Stomach smooth muscle (tissue), 2 donors: ENCODE measurements at regions not wholly inside any gene's neighbourhood (a gene's known extent, or its start where the extent isn't known, plus 50 kb on each side); places are given as distances from the start of the nearest gene placed in this dataset.
A peak's percentile ranks its signal among the peaks of the same experiment; 100 is the strongest.
"Not testable (repeated sequence)": the region's sequence is repeated elsewhere in the genome, so short reads cannot be mapped to it uniquely, and the experiment has no call there.

ENCODE experiments used
- H3K27ac ChIP-seq: one replicate; pipeline ENCODE4 v1.7.0; 2013; ENCODE audit warnings: mild to moderate bottlenecking, low read length, inconsistent platforms
- H3K27me3 ChIP-seq, 2 donors: one replicate each; pipeline ENCODE4 v1.7.0; 2013; ENCODE audit warnings: low read length in 2 of 2; ENCODE audit not compliant: insufficient read depth in 2 of 2, control insufficient read depth in 1 of 2
- H3K36me3 ChIP-seq, 2 donors: one replicate each; pipeline ENCODE4 v1.7.0; 2013; ENCODE audit warnings: low read length in 2 of 2; ENCODE audit not compliant: control insufficient read depth in 2 of 2, insufficient read depth in 2 of 2
- H3K4me1 ChIP-seq: one replicate; pipeline ENCODE4 v1.7.0; 2013; ENCODE audit warnings: low read length; ENCODE audit not compliant: control insufficient read depth, insufficient read depth
- H3K4me3 ChIP-seq, 2 donors: one replicate each; pipeline ENCODE4 v1.7.0; 2013; ENCODE audit warnings: low read length in 2 of 2
- H3K9ac ChIP-seq, 2 donors: one replicate each; pipeline ENCODE4 v1.7.0; 2013; ENCODE audit warnings: low read length in 2 of 2, mild to moderate bottlenecking in 1 of 2
- H3K9me3 ChIP-seq, 2 donors: one replicate each; pipeline ENCODE4 v1.7.0; 2013; ENCODE audit warnings: low read length in 2 of 2; ENCODE audit not compliant: control insufficient read depth in 2 of 2
- donor health status: healthy.
- donor health status: Pancreatic carcinoma.

DNA sequence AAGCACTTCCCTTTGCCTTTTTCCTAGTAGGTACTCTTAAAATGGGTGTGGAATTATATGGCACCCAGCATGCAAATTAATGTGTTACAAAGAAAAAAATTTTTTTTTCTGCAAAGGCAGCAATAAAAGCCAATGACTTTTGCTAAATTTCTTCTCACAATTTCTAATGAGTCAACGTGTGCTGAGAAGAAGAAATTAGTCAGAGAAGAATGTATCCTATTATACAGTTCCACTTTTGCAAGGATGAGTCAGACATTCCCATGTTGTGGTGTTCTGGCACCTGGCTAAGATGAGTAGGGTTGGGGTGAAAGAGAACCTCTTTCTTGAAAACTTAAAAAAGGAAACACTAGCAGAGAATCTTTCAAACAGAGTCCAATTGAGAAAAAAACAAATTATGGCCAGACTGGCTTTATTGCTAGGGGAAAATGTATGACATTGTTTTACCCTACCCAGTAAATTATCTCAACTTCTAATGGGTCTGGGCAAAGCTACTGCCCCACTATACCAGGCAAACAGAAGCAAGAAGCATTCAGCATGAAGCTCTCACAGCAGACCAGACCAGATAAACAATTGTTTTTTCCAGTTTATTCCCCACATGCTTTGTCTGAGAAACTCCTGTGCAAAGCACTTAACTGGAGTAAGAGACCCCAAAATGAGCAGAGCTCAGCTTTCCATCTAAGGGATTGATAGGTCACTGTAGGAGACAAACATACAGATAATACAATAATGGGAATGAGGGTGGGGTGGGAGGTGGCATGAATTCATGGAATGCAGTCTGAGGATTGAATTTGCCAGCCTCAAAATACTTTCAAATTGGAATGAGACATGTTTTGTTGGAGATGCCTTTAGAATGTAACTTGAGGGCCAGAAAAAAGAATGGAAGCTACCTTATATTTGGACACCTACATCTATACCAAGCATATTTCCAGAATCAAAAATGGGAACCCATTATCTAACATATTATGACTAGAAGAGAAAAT is 220.8 kb upstream of the RFX3 start:
- no peaks in the 10 kb centered on the region for H3K36me3 ChIP-seq
- peaks cover 0 to 3% of the 10 kb centered on the region in 2 donors for H3K9me3 ChIP-seq
- H3K4me1 ChIP-seq = no peaks in the 10 kb centered on the region
- no peak overlapping the region for H3K4me3 ChIP-seq
- H3K27ac ChIP-seq = no peak overlapping the region
- no peaks in the 10 kb centered on the region for H3K27me3 ChIP-seq
- no peak overlapping the region for H3K9ac ChIP-seq

DNA sequence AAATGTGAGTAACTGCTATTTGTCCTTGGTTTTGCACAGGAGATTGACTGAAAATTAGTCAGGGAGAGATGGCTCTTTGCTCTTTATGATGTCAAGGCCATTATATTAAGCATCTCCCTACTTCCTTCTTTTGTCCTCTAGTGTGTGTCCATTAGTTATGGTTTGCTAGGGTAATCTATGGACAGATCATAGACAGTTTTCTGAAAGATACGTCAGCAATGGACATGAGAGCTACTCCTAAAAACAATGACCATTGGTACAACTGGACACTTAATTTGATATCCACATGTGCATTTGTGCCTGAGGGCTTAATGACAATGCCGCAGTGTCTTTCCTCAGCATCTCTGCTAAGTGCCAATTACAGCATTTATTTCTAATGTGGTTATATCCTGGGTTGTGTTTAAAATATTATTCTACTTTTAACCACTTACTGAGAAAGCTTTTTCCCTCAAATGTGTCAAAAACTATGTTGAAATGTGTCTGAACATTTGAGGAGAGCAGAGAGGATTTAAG is 218.2 kb upstream of the RFX3 start:
- no peaks in the 10 kb centered on the region for H3K27me3 ChIP-seq
- H3K4me3 ChIP-seq = no peak overlapping the region
- H3K27ac ChIP-seq = no peak overlapping the region
- no peak overlapping the region for H3K9ac ChIP-seq
- H3K36me3 ChIP-seq = no peaks in the 10 kb centered on the region
- H3K9me3 ChIP-seq = peaks cover 0 to 3% of the 10 kb centered on the region in 2 donors
- no peaks in the 10 kb centered on the region for H3K4me1 ChIP-seq

DNA sequence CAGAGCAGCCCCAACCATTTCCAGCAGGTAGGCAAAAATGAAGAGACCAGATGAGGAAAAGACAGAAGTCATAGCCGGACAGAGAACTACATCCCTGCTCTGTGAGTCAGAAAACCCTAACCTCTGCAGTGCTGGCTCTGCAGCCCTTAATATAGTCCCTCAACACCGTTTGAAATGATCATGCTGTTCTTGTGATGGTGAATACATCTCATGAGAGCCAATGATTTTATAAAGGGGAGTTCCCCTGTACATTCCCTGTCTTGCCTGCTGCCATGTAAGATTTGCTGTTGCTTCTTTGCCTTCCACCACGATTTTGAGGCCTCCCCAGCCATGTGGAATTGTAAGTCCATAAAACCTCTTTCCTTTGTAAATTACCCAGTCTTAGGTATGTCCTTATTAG is 216.8 kb upstream of the RFX3 start:
- Histone ChIP-seq H3K9me3 (peaks cover 0 to 3% of the 10 kb centered on the region in 2 donors), H3K4me1 (no peaks in the 10 kb centered on the region), H3K27ac (no peak overlapping the region), H3K4me3 (no peak overlapping the region), H3K27me3 (no peaks in the 10 kb centered on the region), H3K36me3 (no peaks in the 10 kb centered on the region), H3K9ac (no peak overlapping the region)

DNA sequence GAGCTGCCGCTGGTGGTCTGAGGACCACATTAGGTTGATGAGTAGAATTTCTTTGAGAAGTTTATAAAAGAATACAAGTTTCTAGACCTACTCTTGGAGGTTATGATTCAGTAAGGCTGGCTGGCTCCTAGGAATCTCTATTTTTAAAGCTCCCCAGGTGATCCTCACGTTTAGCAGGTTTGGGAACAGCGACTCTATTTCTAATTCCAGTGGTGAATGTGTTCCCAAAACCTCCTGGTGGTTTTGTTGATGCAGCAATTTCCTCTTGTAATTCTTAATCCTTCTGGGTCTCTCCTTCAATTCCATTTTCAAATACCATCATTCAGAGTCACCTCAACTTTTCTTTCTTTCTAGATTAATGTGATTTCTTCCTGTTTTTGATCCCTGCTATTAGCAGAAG is 215.9 kb upstream of the RFX3 start:
- H3K27me3 ChIP-seq = no peaks in the 10 kb centered on the region
- H3K36me3 ChIP-seq = no peaks in the 10 kb centered on the region
- H3K9me3 ChIP-seq = peaks cover 0 to 3% of the 10 kb centered on the region in 2 donors
- H3K4me1 ChIP-seq = no peaks in the 10 kb centered on the region
- H3K4me3 ChIP-seq = no peak overlapping the region
- H3K9ac ChIP-seq = no peak overlapping the region
- H3K27ac ChIP-seq = no peak overlapping the region

DNA sequence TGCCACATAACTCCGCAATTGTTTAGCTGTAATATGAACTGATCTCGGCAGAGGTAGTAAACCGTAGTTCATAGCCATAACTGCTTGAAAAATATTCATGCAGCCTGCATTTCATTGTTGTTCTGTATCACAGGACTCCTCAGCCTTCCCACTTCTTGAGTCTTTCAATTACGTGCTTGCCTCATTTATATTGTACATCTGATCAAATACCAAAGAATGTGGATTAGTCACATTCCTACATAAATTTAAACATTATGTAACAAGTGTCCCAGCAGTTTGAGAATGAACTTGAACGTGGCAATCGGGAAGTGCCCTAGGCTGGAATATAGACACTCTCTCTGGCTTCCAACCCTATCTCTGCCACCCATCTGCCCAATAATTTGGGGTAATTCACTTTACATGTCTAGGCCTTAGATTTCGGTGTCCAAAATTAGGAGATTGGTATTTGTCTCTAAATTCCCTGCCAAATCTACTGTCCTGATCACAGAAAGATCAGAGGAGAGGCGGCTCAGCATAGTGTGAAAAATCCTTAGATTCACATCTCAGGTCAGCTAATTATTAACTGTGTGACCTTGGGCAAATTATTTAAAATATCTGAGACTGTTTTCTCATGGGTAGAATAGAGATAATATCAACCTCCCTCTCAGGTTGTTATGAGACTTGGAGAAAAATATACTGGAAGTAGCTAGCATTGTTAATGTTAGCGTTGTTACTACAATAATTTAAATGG is 215.1 kb upstream of the RFX3 start:
- Histone ChIP-seq H3K9me3 (peaks cover 0 to 3% of the 10 kb centered on the region in 2 donors), H3K4me3 (no peak overlapping the region), H3K27me3 (no peaks in the 10 kb centered on the region), H3K4me1 (no peaks in the 10 kb centered on the region), H3K27ac (no peak overlapping the region), H3K9ac (no peak overlapping the region), H3K36me3 (no peaks in the 10 kb centered on the region)

DNA sequence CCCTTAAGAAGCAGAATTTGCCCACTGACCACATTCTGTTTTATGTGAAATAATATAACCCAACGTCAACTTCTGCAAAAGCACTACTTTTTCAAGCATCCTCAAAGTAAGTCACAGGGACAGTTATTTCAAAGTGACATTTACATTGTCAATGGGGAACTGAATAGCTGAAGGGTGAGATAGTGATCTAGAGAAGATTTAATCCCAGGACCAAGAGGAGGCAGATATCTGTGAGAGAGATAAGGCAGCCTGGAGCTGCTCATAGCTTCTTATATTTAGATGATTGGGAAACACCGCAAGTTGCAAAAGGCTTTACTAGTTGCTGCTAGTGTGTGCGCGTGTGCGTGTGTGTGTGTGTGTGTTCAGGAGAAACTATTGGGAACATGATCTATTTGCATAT is 210.4 kb upstream of the RFX3 start:
- Histone ChIP-seq H3K9me3 (no peaks in the 10 kb centered on the region), H3K27me3 (no peaks in the 10 kb centered on the region), H3K4me1 (no peaks in the 10 kb centered on the region), H3K36me3 (no peaks in the 10 kb centered on the region), H3K27ac (no peak overlapping the region), H3K4me3 (no peak overlapping the region), H3K9ac (no peak overlapping the region)

DNA sequence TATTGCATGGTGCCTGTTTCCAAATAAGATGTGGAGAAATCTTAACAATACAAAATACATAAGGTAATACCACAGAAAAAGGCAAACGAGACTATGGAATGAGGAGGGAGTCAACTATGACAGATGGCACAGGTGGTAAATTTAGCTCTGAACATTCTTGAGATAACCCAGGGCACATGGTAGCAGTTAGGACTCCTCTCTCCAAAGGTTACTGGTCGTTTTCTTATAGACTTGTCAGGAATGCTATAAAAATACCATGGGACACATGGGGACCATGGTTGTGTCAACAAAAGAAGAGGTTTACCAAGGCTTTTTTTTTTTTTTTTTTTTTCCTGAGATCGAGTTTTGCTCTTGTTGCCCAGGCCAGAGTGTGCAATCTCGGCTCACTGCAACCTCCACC is 209.4 kb upstream of the RFX3 start:
- Histone ChIP-seq H3K4me1 (no peaks in the 10 kb centered on the region), H3K9me3 (no peaks in the 10 kb centered on the region), H3K9ac (no peak overlapping the region), H3K36me3 (no peaks in the 10 kb centered on the region), H3K4me3 (no peak overlapping the region), H3K27ac (no peak overlapping the region), H3K27me3 (no peaks in the 10 kb centered on the region)

DNA sequence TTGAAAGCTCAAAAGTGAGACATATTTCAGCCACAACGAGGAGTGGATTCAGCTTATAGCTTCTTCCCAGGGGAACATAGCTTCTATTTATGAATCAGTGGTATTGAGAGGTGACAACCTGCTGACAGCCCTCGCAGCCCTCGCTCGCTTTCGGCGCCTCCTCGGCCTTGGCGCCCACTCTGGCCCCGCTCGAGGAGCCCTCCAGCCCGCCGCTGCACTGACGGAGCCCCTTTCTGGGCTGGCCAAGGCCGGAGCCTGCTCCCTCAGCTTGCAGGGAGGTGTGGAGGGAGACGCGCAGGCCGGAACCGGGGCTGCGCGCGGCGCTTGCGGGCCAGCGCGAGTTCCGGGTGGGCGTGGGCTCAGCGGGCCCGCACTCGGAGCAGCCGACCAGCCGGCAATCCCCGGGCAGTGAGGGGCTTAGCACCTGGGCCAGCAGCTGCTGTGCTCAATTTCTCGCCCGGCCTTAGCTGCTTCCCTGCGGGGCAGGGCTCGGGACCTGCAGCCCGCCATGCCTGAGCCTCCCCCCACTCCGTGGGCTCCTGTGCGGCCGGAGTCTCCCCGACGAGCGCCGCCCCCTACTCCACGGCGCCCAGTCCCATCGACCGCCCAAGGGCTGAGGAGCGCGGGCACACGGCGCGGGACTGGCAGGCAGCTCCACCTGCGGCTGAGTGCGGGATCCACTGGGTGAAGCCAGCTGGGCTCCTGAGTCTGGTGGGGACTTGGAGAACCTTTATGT is 207.9 kb upstream of the RFX3 start:
- not testable (repeated sequence) for H3K9me3 ChIP-seq, H3K27ac ChIP-seq, H3K9ac ChIP-seq, H3K27me3 ChIP-seq, H3K36me3 ChIP-seq, H3K4me1 ChIP-seq, H3K4me3 ChIP-seq

DNA sequence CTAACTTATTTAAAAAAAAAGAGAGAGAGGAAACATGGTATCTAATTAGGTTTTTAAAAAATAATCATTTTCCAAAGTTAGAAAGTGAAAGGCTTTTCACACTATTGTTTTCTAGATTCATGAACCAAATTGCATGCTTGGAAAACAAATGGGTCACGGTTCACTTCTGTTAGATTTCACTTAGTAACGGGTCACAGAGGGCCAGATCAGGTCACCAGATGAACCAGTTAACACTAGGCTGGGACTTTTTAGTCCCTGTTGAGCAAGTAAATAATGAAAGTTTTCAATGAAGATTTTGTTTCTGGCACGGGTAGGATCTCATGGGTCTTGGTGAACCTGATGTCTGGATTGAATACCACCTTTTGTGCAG is 207.2 kb upstream of the RFX3 start:
- Histone ChIP-seq H3K27ac (no peak overlapping the region), H3K36me3 (no peaks in the 10 kb centered on the region), H3K27me3 (no peaks in the 10 kb centered on the region), H3K4me1 (no peaks in the 10 kb centered on the region), H3K4me3 (no peak overlapping the region), H3K9me3 (no peaks in the 10 kb centered on the region), H3K9ac (no peak overlapping the region)

DNA sequence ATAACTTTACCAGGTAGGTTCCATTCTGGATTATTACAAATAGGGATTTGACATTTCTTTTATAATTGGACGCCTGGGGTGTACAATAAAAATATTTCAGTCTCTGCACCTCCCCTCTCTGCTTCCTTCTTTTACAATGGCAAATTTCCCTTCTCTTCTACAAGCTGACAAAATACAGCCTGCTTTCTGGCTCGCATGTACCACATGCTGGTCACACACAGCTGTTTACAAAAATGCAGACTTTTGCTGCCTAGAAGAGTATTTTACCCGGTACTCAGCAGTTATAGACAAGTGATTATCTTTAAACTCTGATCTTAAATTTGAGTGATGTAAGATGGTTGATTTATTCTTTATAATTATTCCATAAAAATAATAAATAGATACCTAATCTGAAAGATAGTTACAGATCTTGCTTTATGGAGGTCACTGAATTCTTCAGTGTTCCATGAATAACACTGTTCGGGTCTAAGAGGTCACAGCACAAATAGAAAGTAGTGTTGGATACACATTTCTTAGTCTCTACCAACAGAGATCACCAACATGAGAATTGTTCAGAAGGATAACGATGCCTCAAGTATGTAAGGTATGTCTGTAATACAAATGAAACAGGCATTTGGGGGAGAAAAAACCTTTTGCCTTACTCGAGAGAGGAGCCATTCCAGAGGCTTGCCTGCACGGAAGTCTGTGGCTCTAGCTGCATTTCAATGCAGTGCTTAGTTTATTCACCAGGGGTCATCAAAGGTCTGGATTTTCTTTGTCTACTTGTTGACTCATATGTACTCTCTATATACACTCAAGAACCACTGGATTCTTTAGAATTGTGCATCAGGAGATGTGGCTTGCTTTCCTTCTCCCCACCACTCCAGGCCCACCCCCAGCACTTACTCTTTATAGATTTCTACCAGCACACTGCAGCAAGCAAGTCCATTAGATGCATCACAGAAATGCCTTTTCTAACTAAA is 206.6 kb upstream of the RFX3 start:
- Histone ChIP-seq H3K4me3 (peak overlapping the region in 1 of 2 donors; percentile 47), H3K27ac (no peak overlapping the region), H3K9ac (no peak overlapping the region), H3K9me3 (no peaks in the 10 kb centered on the region), H3K4me1 (no peaks in the 10 kb centered on the region), H3K27me3 (no peaks in the 10 kb centered on the region), H3K36me3 (no peaks in the 10 kb centered on the region)
